GM23248 (cell line): ENCODE measurements at regions not wholly inside any gene's neighbourhood (a gene's known extent, or its start where the extent isn't known, plus 50 kb on each side); places are given as distances from the start of the nearest gene placed in this dataset.

ENCODE experiments used
- EZH2 ChIP-seq: fragments of 200-600 bp; sonication (generic); IDR thresholded peaks from 2 replicates; pipeline ENCODE4 v1.6.1; 2018; ENCODE audit warnings: antibody characterized with exemption, mild to moderate bottlenecking; ENCODE audit not compliant: insufficient read depth, poor library complexity, severe bottlenecking
- EZH2phosphoT487 ChIP-seq: fragments of 200-600 bp; sonication (generic); IDR thresholded peaks from 2 replicates; pipeline ENCODE4 v1.6.1; 2018; ENCODE audit warnings: antibody characterized with exemption, moderate library complexity, mild to moderate bottlenecking, low read depth; ENCODE audit not compliant: insufficient read depth

GRCh38 chr7:37598824-37599223 is 84.7 kb upstream of the GPR141 start:
- TF ChIP-seq EZH2 (no peak), EZH2phosphoT487 (no peak)
